Neuronal stem cell (in vitro differentiated cells): ENCODE measurements at regions not wholly inside any gene's neighbourhood (a gene's known extent, or its start where the extent isn't known, plus 50 kb on each side); places are given as distances from the start of the nearest gene placed in this dataset.

Source experiments
- DNase-seq: peaks from one replicate; pipeline ENCODE4 v3.0.0-alpha.2; 2013; ENCODE audit warnings: low spot score
- H2AFZ ChIP-seq: one replicate; pipeline ENCODE4 v1.6.1; 2013; ENCODE audit warnings: mild to moderate bottlenecking, low read length, inconsistent platforms
- H2AK5ac ChIP-seq: 2 replicates; pipeline ENCODE4 v1.6.1; 2013; ENCODE audit warnings: low read depth, mild to moderate bottlenecking, inconsistent platforms, low read length, moderate library complexity, mixed read lengths
- H2BK120ac ChIP-seq: 2 replicates; pipeline ENCODE4 v1.6.1; 2013; ENCODE audit warnings: low read depth, mild to moderate bottlenecking, inconsistent platforms, low read length, moderate library complexity, mixed read lengths
- H2BK12ac ChIP-seq: one replicate; pipeline ENCODE4 v1.6.1; 2013; ENCODE audit warnings: low read length, inconsistent platforms
- H2BK15ac ChIP-seq: 2 replicates; pipeline ENCODE4 v1.6.1; 2013; ENCODE audit warnings: mild to moderate bottlenecking, low read length, inconsistent platforms, mixed read lengths
- H2BK5ac ChIP-seq: one replicate; pipeline ENCODE4 v1.6.1; 2013; ENCODE audit warnings: inconsistent platforms, mild to moderate bottlenecking, low read length, moderate library complexity
- H3K14ac ChIP-seq: one replicate; pipeline ENCODE4 v1.6.1; 2013; ENCODE audit warnings: low read length, inconsistent platforms
- H3K18ac ChIP-seq: 2 replicates; pipeline ENCODE4 v1.6.1; 2013; ENCODE audit warnings: low read length, inconsistent platforms
- H3K23ac ChIP-seq: 2 replicates; pipeline ENCODE4 v1.6.1; 2013; ENCODE audit warnings: low read depth, mild to moderate bottlenecking, mixed read lengths, low read length, inconsistent platforms; ENCODE audit not compliant: poor library complexity
- H3K27ac ChIP-seq: replicated peaks from 3 replicates; pipeline ENCODE4 v1.5.1; 2013; ENCODE audit warnings: low read length, inconsistent platforms
- H3K27me3 ChIP-seq, 3 experiments: 2 replicates each; pipeline ENCODE4 v1.6.1; 2013; ENCODE audit warnings: low read length in 3 of 3, mild to moderate bottlenecking in 2 of 3, inconsistent platforms in 1 of 3, low read depth in 1 of 3, mixed read lengths in 1 of 3, moderate library complexity in 1 of 3; ENCODE audit not compliant: control insufficient read depth in 3 of 3, insufficient read depth in 3 of 3
- H3K36me3 ChIP-seq, 2 donors: replicated peaks in 1 of 2; 2 replicates each; pipeline ENCODE4 v1.6.1; 2013; ENCODE audit warnings: low read length in 2 of 2; ENCODE audit not compliant: control insufficient read depth in 2 of 2, insufficient read depth in 2 of 2
- H3K4ac ChIP-seq: 2 replicates; pipeline ENCODE4 v1.6.1; 2013; ENCODE audit warnings: inconsistent platforms, mild to moderate bottlenecking, low read length, moderate library complexity
- H3K4me1 ChIP-seq, 2 donors: 1 replicate in 1 of 2; 2 replicates in 1 of 2; pipeline ENCODE4 v1.6.1; 2013; ENCODE audit warnings: low read length in 2 of 2, low read depth in 1 of 2; ENCODE audit not compliant: control insufficient read depth in 2 of 2, insufficient read depth in 1 of 2
- H3K4me2 ChIP-seq: one replicate; pipeline ENCODE4 v1.6.1; 2013; ENCODE audit warnings: mild to moderate bottlenecking, low read length, inconsistent platforms; ENCODE audit not compliant: insufficient read depth, poor library complexity, severe bottlenecking
- H3K4me3 ChIP-seq, 2 donors: 2 replicates each; pipeline ENCODE4 v1.5.1; 2013; ENCODE audit warnings: low read length in 2 of 2, mild to moderate bottlenecking in 2 of 2, inconsistent platforms in 1 of 2, moderate library complexity in 1 of 2
- H3K79me1 ChIP-seq: one replicate; pipeline ENCODE4 v1.6.1; 2013; ENCODE audit warnings: low read depth, mild to moderate bottlenecking, inconsistent platforms, low read length, moderate library complexity
- H3K9ac ChIP-seq: one replicate; pipeline ENCODE4 v1.6.1; 2013; ENCODE audit warnings: mild to moderate bottlenecking, low read depth, low read length, inconsistent platforms; ENCODE audit not compliant: poor library complexity
- H3K9me3 ChIP-seq, 2 donors: replicated peaks in 1 of 2; 2 replicates each; pipeline versions ENCODE3 to v1.6.1; 2013; ENCODE audit warnings: low read length in 2 of 2, mild to moderate bottlenecking in 2 of 2, inconsistent platforms in 1 of 2, low read depth in 1 of 2, mixed read lengths in 1 of 2, moderate library complexity in 1 of 2; ENCODE audit not compliant: control insufficient read depth in 2 of 2, insufficient read depth in 1 of 2
- H4K8ac ChIP-seq: one replicate; pipeline ENCODE4 v1.6.1; 2013; ENCODE audit warnings: low read depth, mild to moderate bottlenecking, inconsistent platforms, low read length, moderate library complexity
- H4K91ac ChIP-seq: one replicate; pipeline ENCODE4 v1.6.1; 2013; ENCODE audit warnings: low read length, low read depth, mild to moderate bottlenecking, inconsistent platforms; ENCODE audit not compliant: poor library complexity
- WGBS, 2 donors: extraction: QIAGEN DNeasy Blood & Tissue Kit; methylation state at CpG; one replicate each; pipeline ENCODE4 v1.1.7; 2013; ENCODE audit warnings: missing lambda C conversion rate in 2 of 2, mixed read lengths in 1 of 2; ENCODE audit not compliant: insufficient read length in 2 of 2, insufficient replicate concordance in 1 of 2; ENCODE audit errors: extremely low coverage in 2 of 2; 5-methylcytosine and 5-hydroxymethylcytosine counted together

DNA sequence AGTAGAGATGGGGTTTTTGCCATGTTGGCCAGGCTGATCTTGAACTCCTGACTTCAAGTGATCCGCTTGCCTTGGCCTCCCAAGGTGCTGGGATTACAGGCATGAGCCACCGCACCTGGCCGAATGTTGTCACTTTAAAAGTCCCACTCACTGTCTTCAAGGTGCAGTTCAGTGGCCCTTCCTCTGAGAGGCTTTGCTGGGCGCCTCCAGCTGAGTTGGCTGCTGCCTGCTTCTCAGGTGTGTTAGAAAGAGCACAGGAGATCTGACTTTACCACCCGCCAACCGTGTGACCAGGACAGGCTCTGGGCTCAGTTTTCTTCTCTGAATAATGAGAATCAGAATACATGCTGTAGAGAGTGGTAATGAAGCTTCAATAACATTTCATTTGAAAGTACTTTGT is 207.4 kb downstream of the CEP135 start:
- Histone ChIP-seq H4K91ac (no peak overlapping the region), H3K27ac (no peak overlapping the region), H3K23ac (no peak overlapping the region), H3K36me3 (no peaks in the 10 kb centered on the region), H3K18ac (no peak overlapping the region), H3K4me2 (no peak overlapping the region), H4K8ac (no peak overlapping the region), H2AK5ac (no peak overlapping the region), H2BK120ac (no peak overlapping the region), H2BK15ac (no peak overlapping the region), H3K14ac (no peak overlapping the region), H3K79me1 (no peaks in the 10 kb centered on the region), H2AFZ (no peak overlapping the region), H2BK12ac (no peak overlapping the region), H3K4ac (no peak overlapping the region), H3K4me3 (no peak overlapping the region), H3K9me3 (peaks cover 0 to 3% of the 10 kb centered on the region in 2 donors), H3K4me1 (peaks cover 0 to 2% of the 10 kb centered on the region in 2 donors), H3K9ac (no peak overlapping the region), H2BK5ac (no peak overlapping the region), H3K27me3 (no peaks in the 10 kb centered on the region)
- no CpG with 5 or more reads among the region's 6 CpGs for WGBS, 2 donors
- no peak for DNase-seq

DNA sequence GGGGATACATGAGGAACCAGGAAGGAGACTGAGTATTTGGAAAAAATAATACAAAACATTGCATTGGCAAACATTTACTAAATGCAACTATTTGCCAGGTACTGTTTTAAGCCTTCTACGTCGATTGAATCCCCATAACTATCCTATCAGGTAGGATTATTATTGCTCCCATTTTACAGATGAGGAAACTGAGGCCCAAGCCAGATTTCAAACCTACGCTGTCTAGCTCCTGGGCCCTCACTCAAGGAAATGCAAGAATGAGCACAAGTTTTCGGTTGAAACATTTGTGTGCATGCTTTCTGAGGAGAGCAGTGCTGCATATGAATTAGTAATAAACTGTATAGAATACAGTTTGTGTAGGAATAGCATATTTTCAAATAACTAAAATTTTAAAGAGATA is 206.7 kb downstream of the CEP135 start:
- Histone ChIP-seq H3K4me1 (peaks cover 0 to 2% of the 10 kb centered on the region in 2 donors), H3K4ac (no peak overlapping the region), H3K27me3 (no peaks in the 10 kb centered on the region), H3K79me1 (no peaks in the 10 kb centered on the region), H2AK5ac (no peak overlapping the region), H3K14ac (no peak overlapping the region), H2BK5ac (no peak overlapping the region), H3K4me2 (no peak overlapping the region), H3K27ac (no peak overlapping the region), H2BK120ac (no peak overlapping the region), H3K36me3 (no peaks in the 10 kb centered on the region), H3K4me3 (no peak overlapping the region), H2BK12ac (no peak overlapping the region), H3K9ac (no peak overlapping the region), H2BK15ac (no peak overlapping the region), H3K18ac (no peak overlapping the region), H3K23ac (no peak overlapping the region), H4K91ac (no peak overlapping the region), H3K9me3 (peaks cover 0 to 3% of the 10 kb centered on the region in 2 donors), H2AFZ (no peak overlapping the region), H4K8ac (no peak overlapping the region)
- no CpG with 5 or more reads among the region's 4 CpGs for WGBS, 2 donors
- DNase-seq = no peak

DNA sequence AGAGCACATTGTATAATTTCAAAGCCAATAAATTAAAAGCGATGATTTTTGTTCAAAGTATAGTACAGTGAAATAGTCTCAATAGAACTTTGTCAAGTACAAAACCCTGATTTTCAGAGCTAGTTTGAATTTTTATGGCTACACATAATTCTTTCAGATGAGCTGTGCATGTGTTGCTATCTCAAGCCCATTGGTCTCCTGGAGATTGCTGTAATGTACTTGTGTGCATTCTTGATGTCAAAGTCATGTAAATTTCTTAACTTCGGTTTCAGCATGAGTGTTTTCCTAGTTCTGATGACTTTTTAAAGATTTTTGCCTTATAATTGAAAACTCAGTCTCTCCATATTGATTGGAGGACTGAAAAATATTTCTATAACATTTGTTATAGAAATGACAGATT is 200.8 kb downstream of the CEP135 start:
- Histone ChIP-seq H3K9me3 (peaks cover 0 to 3% of the 10 kb centered on the region in 2 donors), H4K8ac (no peak overlapping the region), H3K23ac (no peak overlapping the region), H2BK12ac (no peak overlapping the region), H3K4me2 (no peak overlapping the region), H3K9ac (no peak overlapping the region), H3K79me1 (no peaks in the 10 kb centered on the region), H2BK120ac (no peak overlapping the region), H2BK15ac (no peak overlapping the region), H3K36me3 (no peaks in the 10 kb centered on the region), H3K14ac (no peak overlapping the region), H3K18ac (no peak overlapping the region), H3K27me3 (no peaks in the 10 kb centered on the region), H4K91ac (no peak overlapping the region), H2BK5ac (no peak overlapping the region), H3K4ac (no peak overlapping the region), H2AFZ (no peak overlapping the region), H2AK5ac (no peak overlapping the region), H3K4me3 (no peak overlapping the region), H3K27ac (no peak overlapping the region), H3K4me1 (peaks cover 0 to 3% of the 10 kb centered on the region in 2 donors)
- no peak for DNase-seq
- no CpG with 5 or more reads among the region's 2 CpGs for WGBS, 2 donors

- Histone ChIP-seq H3K9me3 (peaks cover 0 to 3% of the 10 kb centered on the region in 2 donors), H3K36me3 (no peaks in the 10 kb centered on the region), H2BK5ac (no peak overlapping the region), H3K4me1 (peaks cover 0 to 3% of the 10 kb centered on the region in 2 donors), H3K27ac (no peak overlapping the region), H3K23ac (no peak overlapping the region), H2AK5ac (no peak overlapping the region), H3K4ac (no peak overlapping the region), H4K91ac (no peak overlapping the region), H2BK15ac (no peak overlapping the region), H2BK12ac (no peak overlapping the region), H3K27me3 (no peaks in the 10 kb centered on the region), H3K4me2 (no peak overlapping the region), H3K18ac (no peak overlapping the region), H3K4me3 (no peak overlapping the region), H2BK120ac (no peak overlapping the region), H3K79me1 (no peaks in the 10 kb centered on the region), H3K14ac (no peak overlapping the region), H4K8ac (no peak overlapping the region), H3K9ac (no peak overlapping the region), H2AFZ (no peak overlapping the region)
- WGBS, 2 donors = no CpG with 5 or more reads among the region's 2 CpGs
- DNase-seq = no peak
These were observed 199.7 kb downstream of the CEP135 start for GRCh38 chr4:56148428-56148827.
